ENCODE measurements at regions not wholly inside any gene's neighbourhood (a gene's known extent, or its start where the extent isn't known, plus 50 kb on each side); places are given as distances from the start of the nearest gene placed in this dataset.
A peak's percentile ranks its signal among the peaks of the same experiment; 100 is the strongest.

DNA sequence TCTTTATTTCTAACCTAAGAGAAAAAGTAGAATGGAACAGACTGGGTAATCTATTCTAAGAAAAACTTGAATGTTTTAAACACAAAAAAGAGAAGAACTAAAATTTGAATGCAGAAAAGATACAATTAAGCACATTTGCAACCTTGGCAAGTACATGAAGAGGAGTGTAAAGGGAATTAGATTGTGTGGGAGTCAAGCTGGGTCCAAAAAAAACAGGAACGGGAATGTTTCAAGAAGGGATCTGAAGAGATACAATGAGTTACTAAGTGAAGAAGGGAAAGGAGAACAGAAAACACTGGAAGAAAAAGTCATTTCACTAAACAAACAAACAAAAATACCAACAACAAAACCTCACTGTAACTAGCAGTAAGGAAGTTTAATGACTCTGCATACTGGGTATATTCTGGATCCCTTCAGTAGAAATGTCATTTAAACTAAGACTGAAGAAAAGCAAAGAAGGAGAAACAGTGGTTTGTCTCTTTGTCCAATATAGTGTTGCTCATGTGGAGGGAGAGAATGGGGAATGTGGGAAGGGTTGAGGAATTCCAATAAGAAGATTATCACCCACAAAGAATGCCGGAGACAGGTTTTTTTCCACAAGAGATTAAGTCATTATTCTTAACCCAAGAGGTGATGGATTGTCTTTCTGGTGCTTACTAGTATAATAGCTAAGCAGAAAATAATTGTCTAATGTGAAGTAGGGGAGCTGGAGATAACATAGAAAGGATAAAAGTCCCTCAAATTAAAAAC lies 50.4 kb upstream of the PTPN13 start:
- no peak overlapping the region for H3K9ac ChIP-seq (ENCODE audit: insufficient read length, low read depth)
- DNase-seq (ENCODE audit: low read depth, low spot score): peak; percentile 1
- TF ChIP-seq ZNF274 (IDR thresholded peaks at IDR 0.05; ENCODE audit: low read depth, low read length) (no peak), YY1 (IDR thresholded peaks at IDR 0.05; ENCODE audit: insufficient read depth, insufficient read length) (no peak), SUZ12 (IDR thresholded peaks at IDR 0.05; ENCODE audit: extremely low read depth, insufficient read depth, insufficient read length) (no peak)

DNA sequence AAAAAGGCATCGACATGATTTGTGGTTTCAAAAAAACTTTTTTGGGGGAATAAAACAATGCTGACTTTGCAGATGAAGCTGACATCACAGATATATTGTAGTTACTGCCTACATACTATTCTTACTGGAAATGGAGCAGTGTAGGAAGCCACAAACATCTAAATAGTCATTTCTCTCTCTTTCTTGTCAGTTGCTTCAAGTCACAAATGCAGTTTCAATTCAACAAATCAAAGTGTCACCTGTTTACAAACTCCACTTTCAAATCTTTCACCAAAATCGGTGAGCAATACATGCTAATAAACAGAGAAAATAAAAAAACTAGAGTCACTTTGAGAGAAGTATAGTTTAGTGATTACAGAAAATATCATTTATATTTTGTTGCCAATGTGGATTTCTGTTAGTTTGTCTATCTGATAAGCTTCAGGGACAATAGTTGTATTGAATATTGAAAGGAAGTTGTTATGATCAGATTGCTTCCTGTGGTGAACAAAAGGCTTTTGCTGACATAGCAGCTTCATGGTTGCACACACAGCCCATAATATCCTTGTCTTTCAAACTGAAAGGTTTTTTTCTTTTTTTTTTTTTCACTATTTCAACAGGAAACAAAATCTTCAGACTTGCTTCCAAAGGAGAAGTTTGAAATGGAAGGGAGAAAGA lies 49.7 kb upstream of the PTPN13 start:
- no peaks in the 10 kb centered on the region for H3K27me3 ChIP-seq (ENCODE audit: insufficient read depth, insufficient read length)
- no peak overlapping the region for H3K9ac ChIP-seq (ENCODE audit: insufficient read length, low read depth)
- no peak for DNase-seq (ENCODE audit: low read depth, low spot score)
- H3K4me1 ChIP-seq (ENCODE audit: insufficient read depth, insufficient read length): no peaks in the 10 kb centered on the region
- no peak overlapping the region for H3K4me3 ChIP-seq (ENCODE audit: insufficient read length, low read depth)
- H3K9me3 ChIP-seq (ENCODE audit: insufficient read depth, low read length): no peaks in the 10 kb centered on the region
- TF ChIP-seq SUZ12 (IDR thresholded peaks at IDR 0.05; ENCODE audit: extremely low read depth, insufficient read depth, insufficient read length) (no peak), ZNF274 (IDR thresholded peaks at IDR 0.05; ENCODE audit: low read depth, low read length) (no peak), YY1 (IDR thresholded peaks at IDR 0.05; ENCODE audit: insufficient read depth, insufficient read length) (no peak)
- H3K36me3 ChIP-seq (ENCODE audit: insufficient read depth, insufficient read length, low read length): no peaks in the 10 kb centered on the region

More for the DNA sequence above, 50.4 kb upstream of the PTPN13 start:
- no peaks in the 10 kb centered on the region for H3K9me3 ChIP-seq (ENCODE audit: insufficient read depth, low read length)
- H3K4me3 ChIP-seq (ENCODE audit: insufficient read length, low read depth): no peak overlapping the region
- no peaks in the 10 kb centered on the region for H3K27me3 ChIP-seq (ENCODE audit: insufficient read depth, insufficient read length)
- H3K4me1 ChIP-seq (ENCODE audit: insufficient read depth, insufficient read length): no peaks in the 10 kb centered on the region
- no peaks in the 10 kb centered on the region for H3K36me3 ChIP-seq (ENCODE audit: insufficient read depth, insufficient read length, low read length)

Data from NT2/D1 (cell line).